Spleen (tissue), 11 donors: ENCODE measurements at regions not wholly inside any gene's neighbourhood (a gene's known extent, or its start where the extent isn't known, plus 50 kb on each side); places are given as distances from the start of the nearest gene placed in this dataset.

Experiments used
- DNase-seq: peaks from one replicate; pipeline ENCODE4 v3.0.0-alpha.2; 2020
- H3K27ac ChIP-seq, 8 donors: fragments of 200-600 bp; sonication (generic) in 7 of 8; 1 replicate in 4 of 8; 2 replicates in 4 of 8; pipeline versions ENCODE4 v1.5.0 to v1.8.0; 2016 to 2021; ENCODE audit warnings: inconsistent platforms in 4 of 8, mild to moderate bottlenecking in 4 of 8, moderate library complexity in 1 of 8
- H3K27me3 ChIP-seq, 7 donors: fragments of 200-600 bp; sonication (generic) in 6 of 7; replicated peaks in 1 of 7; 1 replicate in 4 of 7; 2 replicates in 3 of 7; pipeline versions ENCODE4 v1.5.0 to v1.8.0; 2016 to 2021; ENCODE audit warnings: inconsistent platforms in 3 of 7, mild to moderate bottlenecking in 1 of 7
- H3K36me3 ChIP-seq, 6 donors: fragments of 200-600 bp; sonication (generic) in 5 of 6; 1 replicate in 4 of 6; 2 replicates in 2 of 6; pipeline versions ENCODE4 v1.5.0 to v1.8.0; 2016 to 2021; ENCODE audit warnings: inconsistent platforms in 2 of 6
- H3K4me1 ChIP-seq, 6 donors: fragments of 200-600 bp; sonication (generic) in 5 of 6; 1 replicate in 3 of 6; 2 replicates in 3 of 6; pipeline versions ENCODE4 v1.5.0 to v1.8.0; 2016 to 2021; ENCODE audit warnings: inconsistent platforms in 3 of 6
- H3K4me3 ChIP-seq, 8 donors: fragments of 200-600 bp; sonication (generic) in 7 of 8; 1 replicate in 4 of 8; 2 replicates in 4 of 8; pipeline versions ENCODE4 v1.5.0 to v1.8.0; 2016 to 2021; ENCODE audit warnings: inconsistent platforms in 4 of 8, mild to moderate bottlenecking in 4 of 8, moderate library complexity in 2 of 8
- H3K9me3 ChIP-seq, 8 donors: fragments of 200-600 bp; sonication (generic) in 7 of 8; 1 replicate in 4 of 8; 2 replicates in 4 of 8; pipeline versions ENCODE4 v1.5.0 to v1.8.0; 2016 to 2021; ENCODE audit warnings: inconsistent platforms in 4 of 8
- POLR2A ChIP-seq, 3 donors: fragments of 450-650 bp; IDR thresholded peaks; one replicate each; pipeline ENCODE4 v1.5.1; 2017; ENCODE audit warnings: antibody characterized with exemption in 3 of 3, mild to moderate bottlenecking in 1 of 3
- POLR2AphosphoS5 ChIP-seq, 3 donors: sonication (generic); formaldehyde crosslinking; IDR thresholded peaks; one replicate each; pipeline ENCODE4 v1.5.1; 2017; ENCODE audit warnings: antibody characterized with exemption in 3 of 3
- whole genome bisulfite sequencing, 5 donors: extraction: QIAGEN DNeasy Blood & Tissue Kit in 3 of 5; methylation state at CpG; one replicate each; pipeline versions ENCODE4 v1.1.5 to v1.1.7; 2013 to 2018; 5-methylcytosine and 5-hydroxymethylcytosine counted together
- intact Hi-C: fragments of 100-400 bp; cut with DNase I; formaldehyde crosslinking; loops from one replicate; pipeline ENCODE4 v1.15.0; 2023; ENCODE audit warnings: low total_unique reads
- TF ChIP-seq, protein P1 (sequence below), 11 experiments: fragments of 200-600 bp in 7 of 11; fragments of 450-650 bp in 4 of 11; sonication (generic) in 4 of 11; IDR thresholded peaks in 8 of 11; conservative IDR thresholded peaks in 3 of 11; 1 replicate in 7 of 11; 2 replicates in 4 of 11; pipeline versions ENCODE4 v1.4.0 to v1.8.0; 2016 to 2021; ENCODE audit warnings: antibody characterized with exemption in 11 of 11, inconsistent platforms in 4 of 11, mild to moderate bottlenecking in 1 of 11
- donor health status: healthy with polysubstance abuse.
- donor health status: DM: no; HTN: no; CAD: no; lungs with moderate emphysema.
- donor health status: DM: no; HTN: no; CAD: no.
- donor health status: Bipolar disorder and iron deficiency.
- donor health status: healthy.
- donor health status: DM: no; HTN: no; CAD: no.
- donor health status: DM: yes; HTN: yes; CAD: no.

GRCh38 chr7:119175911-119176627, 951.6 kb downstream of the ANKRD7 start:
- TF ChIP-seq POLR2AphosphoS5 (IDR thresholded peaks at IDR 0.05), result no peak
- TF ChIP-seq, protein P1, sequence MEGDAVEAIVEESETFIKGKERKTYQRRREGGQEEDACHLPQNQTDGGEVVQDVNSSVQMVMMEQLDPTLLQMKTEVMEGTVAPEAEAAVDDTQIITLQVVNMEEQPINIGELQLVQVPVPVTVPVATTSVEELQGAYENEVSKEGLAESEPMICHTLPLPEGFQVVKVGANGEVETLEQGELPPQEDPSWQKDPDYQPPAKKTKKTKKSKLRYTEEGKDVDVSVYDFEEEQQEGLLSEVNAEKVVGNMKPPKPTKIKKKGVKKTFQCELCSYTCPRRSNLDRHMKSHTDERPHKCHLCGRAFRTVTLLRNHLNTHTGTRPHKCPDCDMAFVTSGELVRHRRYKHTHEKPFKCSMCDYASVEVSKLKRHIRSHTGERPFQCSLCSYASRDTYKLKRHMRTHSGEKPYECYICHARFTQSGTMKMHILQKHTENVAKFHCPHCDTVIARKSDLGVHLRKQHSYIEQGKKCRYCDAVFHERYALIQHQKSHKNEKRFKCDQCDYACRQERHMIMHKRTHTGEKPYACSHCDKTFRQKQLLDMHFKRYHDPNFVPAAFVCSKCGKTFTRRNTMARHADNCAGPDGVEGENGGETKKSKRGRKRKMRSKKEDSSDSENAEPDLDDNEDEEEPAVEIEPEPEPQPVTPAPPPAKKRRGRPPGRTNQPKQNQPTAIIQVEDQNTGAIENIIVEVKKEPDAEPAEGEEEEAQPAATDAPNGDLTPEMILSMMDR (IDR thresholded peaks at IDR 0.05 in 8 of 11, conservative IDR thresholded peaks at IDR 0.05 in 3 of 11), result peak in 5 of 11 experiments; percentile 33 to 50 (median 37)
- 13 to 16% (median 15%) methylated on average over 6 of the region's 6 CpGs for WGBS, 5 donors
- no peak for DNase-seq
- Histone ChIP-seq H3K9me3 (no peaks in the 10 kb centered on the region), H3K4me1 (no peaks in the 10 kb centered on the region), H3K36me3 (no peaks in the 10 kb centered on the region), H3K27me3 (no peaks in the 10 kb centered on the region), H3K27ac (no peak overlapping the region), H3K4me3 (no peak overlapping the region)
- intact Hi-C loops, result no loop called here

DNA sequence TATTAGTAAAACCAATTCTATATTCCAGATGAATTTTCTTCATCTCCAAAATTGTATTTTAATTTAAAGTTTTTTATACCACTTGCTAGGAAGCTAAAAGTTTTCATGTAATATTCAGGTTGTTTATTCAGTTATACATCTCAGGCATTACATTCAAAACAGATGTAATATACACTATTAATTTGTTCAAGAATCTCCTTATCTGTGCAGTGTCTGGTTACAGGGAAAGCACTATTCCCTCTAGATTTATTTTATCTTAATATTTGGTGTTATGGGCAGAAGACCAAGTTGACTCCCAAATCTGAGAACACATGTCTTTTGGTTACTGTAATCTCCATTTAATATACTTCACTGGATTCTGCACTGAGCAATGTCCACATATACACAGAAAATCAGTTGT, 953.4 kb downstream of the ANKRD7 start:
- intact Hi-C loops, result no loop called here
- no peaks in the 10 kb centered on the region for H3K4me1 ChIP-seq
- H3K27me3 ChIP-seq, result no peaks in the 10 kb centered on the region
- H3K9me3 ChIP-seq, result no peaks in the 10 kb centered on the region
- no peak overlapping the region for H3K4me3 ChIP-seq
- no peak for TF ChIP-seq POLR2A (IDR thresholded peaks at IDR 0.05)
- TF ChIP-seq, protein P1 (IDR thresholded peaks at IDR 0.05 in 8 of 11, conservative IDR thresholded peaks at IDR 0.05 in 3 of 11), result no peak
- TF ChIP-seq POLR2AphosphoS5 (IDR thresholded peaks at IDR 0.05), result no peak
- no peak for DNase-seq
- H3K36me3 ChIP-seq, result no peaks in the 10 kb centered on the region
- H3K27ac ChIP-seq, result no peak overlapping the region

- WGBS, 5 donors, result 78 to 91% (median 84%) methylated on average over 4 of the region's 4 CpGs
- TF ChIP-seq, protein P1 (IDR thresholded peaks at IDR 0.05 in 8 of 11, conservative IDR thresholded peaks at IDR 0.05 in 3 of 11), result no peak
- TF ChIP-seq POLR2A (IDR thresholded peaks at IDR 0.05) (no peak), POLR2AphosphoS5 (IDR thresholded peaks at IDR 0.05) (no peak)
- intact Hi-C loops, result no loop called here
- Histone ChIP-seq H3K4me3 (no peak overlapping the region), H3K36me3 (no peaks in the 10 kb centered on the region), H3K4me1 (no peaks in the 10 kb centered on the region), H3K27ac (no peak overlapping the region), H3K9me3 (peaks cover 0 to 7% (median 0%) of the 10 kb centered on the region in 8 donors), H3K27me3 (no peaks in the 10 kb centered on the region)
- DNase-seq, result no peak
Measured at GRCh38 chr7:119184124-119184788, 959.8 kb downstream of the ANKRD7 start.

DNA sequence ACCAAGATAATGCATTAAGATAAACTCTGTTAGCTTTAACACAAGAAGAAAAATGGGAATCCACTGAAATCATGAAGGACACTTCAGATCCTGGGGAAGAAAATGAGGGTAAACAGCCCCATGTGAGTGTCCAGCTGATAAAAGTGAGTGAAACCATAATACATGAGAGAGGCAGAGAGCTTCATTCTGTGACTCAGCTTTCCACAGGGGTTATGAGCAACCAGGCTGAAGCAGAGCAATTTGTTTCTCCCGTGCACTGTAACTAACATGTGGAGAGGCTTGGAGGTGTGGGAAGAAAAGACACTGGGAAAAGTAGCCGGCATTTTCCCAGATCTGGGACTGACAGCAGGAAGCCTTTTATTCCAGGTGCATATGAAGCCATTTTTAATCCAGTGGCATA, 971.7 kb downstream of the ANKRD7 start:
- no peaks in the 10 kb centered on the region for H3K4me1 ChIP-seq
- 64 to 86% (median 70%) methylated on average over 2 of the region's 2 CpGs for WGBS, 5 donors
- no peaks in the 10 kb centered on the region for H3K27me3 ChIP-seq
- no peak overlapping the region for H3K27ac ChIP-seq
- intact Hi-C loops, result no loop called here
- H3K9me3 ChIP-seq, result peaks cover 0 to 6% (median 0%) of the 10 kb centered on the region in 8 donors
- no peak for DNase-seq
- no peak for TF ChIP-seq POLR2AphosphoS5 (IDR thresholded peaks at IDR 0.05)
- TF ChIP-seq, protein P1 (IDR thresholded peaks at IDR 0.05 in 8 of 11, conservative IDR thresholded peaks at IDR 0.05 in 3 of 11), result no peak
- TF ChIP-seq POLR2A (IDR thresholded peaks at IDR 0.05), result no peak
- H3K4me3 ChIP-seq, result no peak overlapping the region
- H3K36me3 ChIP-seq, result no peaks in the 10 kb centered on the region
